ENCODE measurements at regions not wholly inside any gene's neighbourhood (a gene's known extent, or its start where the extent isn't known, plus 50 kb on each side); places are given as distances from the start of the nearest gene placed in this dataset.

GRCh38 chr16:6692874-6693273 lies 639.8 kb upstream of the RBFOX1 start:
- TF ChIP-seq POLR2A (IDR thresholded peaks at IDR 0.05; ENCODE audit: low read depth, low read length) = no peak
- DNase-seq (ENCODE audit: insufficient read length, low spot score) = no peak
- no peak for FAIRE-seq

GRCh38 chr16:6690741-6691140 lies 641.9 kb upstream of the RBFOX1 start:
- no peak for DNase-seq (ENCODE audit: insufficient read length, low spot score)
- no peak for FAIRE-seq
- no peak for TF ChIP-seq POLR2A (IDR thresholded peaks at IDR 0.05; ENCODE audit: low read depth, low read length)

- DNase-seq (ENCODE audit: insufficient read length, low spot score) (no peak), FAIRE-seq (no peak)
- TF ChIP-seq POLR2A (IDR thresholded peaks at IDR 0.05; ENCODE audit: low read depth, low read length) = no peak
Observed at GRCh38 chr16:6689643-6690042, 643.0 kb upstream of the RBFOX1 start.

- no peak for DNase-seq (ENCODE audit: insufficient read length, low spot score)
- TF ChIP-seq POLR2A (IDR thresholded peaks at IDR 0.05; ENCODE audit: low read depth, low read length) = no peak
- FAIRE-seq = no peak
Observed at GRCh38 chr16:6687593-6687992, 645.1 kb upstream of the RBFOX1 start.

- FAIRE-seq = no peak
- no peak for TF ChIP-seq POLR2A (IDR thresholded peaks at IDR 0.05; ENCODE audit: low read depth, low read length)
- peak; percentile 4 for DNase-seq (ENCODE audit: insufficient read length, low spot score)
Observed at GRCh38 chr16:6684076-6684673, 648.5 kb upstream of the RBFOX1 start.

GRCh38 chr16:6682142-6682811 lies 650.4 kb upstream of the RBFOX1 start:
- TF ChIP-seq POLR2A (IDR thresholded peaks at IDR 0.05; ENCODE audit: low read depth, low read length) = no peak
- FAIRE-seq = no peak
- peak; percentile 19 for DNase-seq (ENCODE audit: insufficient read length, low spot score)

- TF ChIP-seq POLR2A (IDR thresholded peaks at IDR 0.05; ENCODE audit: low read depth, low read length) = no peak
- no peak for DNase-seq (ENCODE audit: insufficient read length, low spot score)
- no peak for FAIRE-seq
Observed at GRCh38 chr16:6678586-6678985, 654.1 kb upstream of the RBFOX1 start.

- FAIRE-seq (no peak), DNase-seq (ENCODE audit: insufficient read length, low spot score) (no peak)
- no peak for TF ChIP-seq POLR2A (IDR thresholded peaks at IDR 0.05; ENCODE audit: low read depth, low read length)
Observed at GRCh38 chr16:6674071-6674470, 658.6 kb upstream of the RBFOX1 start.

GRCh38 chr16:6672507-6672906 lies 660.1 kb upstream of the RBFOX1 start:
- DNase-seq (ENCODE audit: insufficient read length, low spot score) = no peak
- no peak for TF ChIP-seq POLR2A (IDR thresholded peaks at IDR 0.05; ENCODE audit: low read depth, low read length)
- FAIRE-seq = no peak

GRCh38 chr16:6667393-6667792 lies 665.3 kb upstream of the RBFOX1 start:
- DNase-seq (ENCODE audit: insufficient read length, low spot score) = no peak
- FAIRE-seq = no peak
- TF ChIP-seq POLR2A (IDR thresholded peaks at IDR 0.05; ENCODE audit: low read depth, low read length) = no peak

GRCh38 chr16:6665126-6665525 lies 667.5 kb upstream of the RBFOX1 start:
- no peak for FAIRE-seq
- no peak for TF ChIP-seq POLR2A (IDR thresholded peaks at IDR 0.05; ENCODE audit: low read depth, low read length)
- DNase-seq (ENCODE audit: insufficient read length, low spot score) = no peak

- DNase-seq (ENCODE audit: insufficient read length, low spot score) (no peak), FAIRE-seq (no peak)
- no peak for TF ChIP-seq POLR2A (IDR thresholded peaks at IDR 0.05; ENCODE audit: low read depth, low read length)
Observed at GRCh38 chr16:6663668-6664067, 669.0 kb upstream of the RBFOX1 start.

- FAIRE-seq = no peak
- TF ChIP-seq POLR2A (IDR thresholded peaks at IDR 0.05; ENCODE audit: low read depth, low read length) = no peak
- DNase-seq (ENCODE audit: insufficient read length, low spot score) = no peak
Observed at GRCh38 chr16:6656760-6657159, 675.9 kb upstream of the RBFOX1 start.

GRCh38 chr16:6646891-6647290 lies 685.8 kb upstream of the RBFOX1 start:
- DNase-seq (ENCODE audit: insufficient read length, low spot score) = no peak
- TF ChIP-seq POLR2A (IDR thresholded peaks at IDR 0.05; ENCODE audit: low read depth, low read length) = no peak
- no peak for FAIRE-seq

- TF ChIP-seq POLR2A (IDR thresholded peaks at IDR 0.05; ENCODE audit: low read depth, low read length) = no peak
- DNase-seq (ENCODE audit: insufficient read length, low spot score) (no peak), FAIRE-seq (no peak)
Observed at GRCh38 chr16:6645768-6646568, 686.7 kb upstream of the RBFOX1 start.

Measured in H54 (cell line).